Activated CD8-positive, alpha-beta memory T cell treated with anti-CD3 and anti-CD28 coated beads for 48 hours (primary cell): ENCODE measurements at regions not wholly inside any gene's neighbourhood (a gene's known extent, or its start where the extent isn't known, plus 50 kb on each side); places are given as distances from the start of the nearest gene placed in this dataset.
"Not testable (repeated sequence)": the region's sequence is repeated elsewhere in the genome, so short reads cannot be mapped to it uniquely, and the experiment has no call there.

Experiments
- DNase-seq, 3 experiments: peaks; one replicate each; pipeline ENCODE4 v3.0.0-alpha.2; 2020; ENCODE audit warnings: low read depth in 2 of 3, low spot score in 2 of 3

- DNase-seq, result no peak
Observed at GRCh38 chr5:152184266-152184665, 220.8 kb downstream of the NMUR2 start.

- DNase-seq, result no peak
Observed at GRCh38 chr5:152181461-152181860, 223.6 kb downstream of the NMUR2 start.

GRCh38 chr5:152178350-152178699, 226.8 kb downstream of the NMUR2 start:
- no peak for DNase-seq

GRCh38 chr5:152177626-152178349, 227.3 kb downstream of the NMUR2 start:
- DNase-seq, result no peak

- DNase-seq, result no peak
Observed at GRCh38 chr5:152171888-152172287, 233.2 kb downstream of the NMUR2 start.

GRCh38 chr5:152170350-152170749, 234.7 kb downstream of the NMUR2 start:
- DNase-seq, result no peak

- DNase-seq, result no peak
Observed at GRCh38 chr5:152164860-152165259, 240.2 kb upstream of the GLRA1 start.

GRCh38 chr5:152159894-152160293, 235.2 kb upstream of the GLRA1 start:
- not testable (repeated sequence) for DNase-seq

- not testable (repeated sequence) for DNase-seq
Observed at GRCh38 chr5:152154452-152154851, 229.8 kb upstream of the GLRA1 start.

- no peak for DNase-seq
Observed at GRCh38 chr5:152151940-152152339, 227.3 kb upstream of the GLRA1 start.

- no peak for DNase-seq
Observed at GRCh38 chr5:152151113-152151512, 226.5 kb upstream of the GLRA1 start.

GRCh38 chr5:152147286-152147685, 222.6 kb upstream of the GLRA1 start:
- DNase-seq, result no peak

GRCh38 chr5:152146566-152146965, 221.9 kb upstream of the GLRA1 start:
- DNase-seq, result no peak

- DNase-seq, result no peak
Observed at GRCh38 chr5:152144556-152144955, 219.9 kb upstream of the GLRA1 start.

- DNase-seq, result no peak
Observed at GRCh38 chr5:152144030-152144429, 219.4 kb upstream of the GLRA1 start.

GRCh38 chr5:152142840-152143469, 218.3 kb upstream of the GLRA1 start:
- peak; percentile 14 to 54 (median 15) for DNase-seq

GRCh38 chr5:152140347-152140746, 215.7 kb upstream of the GLRA1 start:
- DNase-seq, result no peak

- DNase-seq, result no peak
Observed at GRCh38 chr5:152137063-152137462, 212.4 kb upstream of the GLRA1 start.

GRCh38 chr5:152136321-152136720, 211.7 kb upstream of the GLRA1 start:
- DNase-seq, result no peak

- DNase-seq, result no peak
Observed at GRCh38 chr5:152135827-152136226, 211.2 kb upstream of the GLRA1 start.

- DNase-seq, result no peak
Observed at GRCh38 chr5:152125661-152126205, 201.1 kb upstream of the GLRA1 start.

- no peak for DNase-seq
Observed at GRCh38 chr5:152124409-152125041, 199.9 kb upstream of the GLRA1 start.
